IMR-90 (cell line): ENCODE measurements at regions not wholly inside any gene's neighbourhood (a gene's known extent, or its start where the extent isn't known, plus 50 kb on each side); places are given as distances from the start of the nearest gene placed in this dataset.

Experiments used
- ATAC-seq: fragments of 200-7000 bp; cut with Tn5 transposase; 2 replicates; pipeline ENCODE4 v1.9.1; 2020; ENCODE audit warnings: low read depth, mild to moderate bottlenecking, moderate library complexity
- BruUV-seq: library from RNA; stranded (reverse); fragments of 400-500 nt; replicated peaks from 2 replicates; lab custom pipeline; 2021; lab: Mats Ljungman, UMichigan
- CTCF ChIA-PET: fragments of 300-600 bp; formaldehyde crosslinking; extraction: SDS; loops from one replicate; lab custom pipeline; 2021; ENCODE audit warnings: antibody characterized with exemption; lab: Yijun Ruan, JAX
- POLR2A ChIA-PET: fragments of 300-600 bp; sonication (Branson Sonifier 250); formaldehyde crosslinking; loops from one replicate; lab custom pipeline; 2022; ENCODE audit warnings: antibody characterized with exemption; ENCODE audit not compliant: unreplicated experiment; lab: Charles Lee
- DNase-seq: peaks from one replicate; pipeline ENCODE4 v3.0.0; 2013
- H2AFZ ChIP-seq: replicated peaks from 2 replicates; pipeline ENCODE3; 2013; ENCODE audit warnings: low read length, mild to moderate bottlenecking; ENCODE audit not compliant: poor library complexity
- H2AK5ac ChIP-seq: 2 replicates; pipeline ENCODE4 v1.6.1; 2013; ENCODE audit warnings: low read depth, low read length, inconsistent platforms
- H2AK9ac ChIP-seq: replicated peaks from 2 replicates; pipeline ENCODE3; 2013; ENCODE audit warnings: mild to moderate bottlenecking, low read depth, low read length, moderate library complexity; ENCODE audit not compliant: poor library complexity
- H2BK120ac ChIP-seq: 2 replicates; pipeline ENCODE4 v1.6.1; 2013; ENCODE audit warnings: low read depth, low read length, inconsistent platforms
- H2BK15ac ChIP-seq: 3 replicates; pipeline ENCODE4 v1.6.1; 2013; ENCODE audit warnings: low read depth, low read length, inconsistent platforms
- H2BK20ac ChIP-seq: 2 replicates; pipeline ENCODE4 v1.6.1; 2013; ENCODE audit warnings: low read depth, mild to moderate bottlenecking, inconsistent platforms, low read length, moderate library complexity
- H2BK5ac ChIP-seq: 2 replicates; pipeline ENCODE4 v1.6.1; 2013; ENCODE audit warnings: mild to moderate bottlenecking, low read depth, low read length, inconsistent platforms; ENCODE audit not compliant: poor library complexity, severe bottlenecking
- H3K14ac ChIP-seq: replicated peaks from 2 replicates; pipeline ENCODE4 v1.6.1; 2013; ENCODE audit warnings: low read depth, low read length, inconsistent platforms
- H3K18ac ChIP-seq: 2 replicates; pipeline ENCODE4 v1.6.1; 2013; ENCODE audit warnings: low read depth, low read length, control low read depth
- H3K23ac ChIP-seq: 2 replicates; pipeline ENCODE4 v1.6.1; 2013; ENCODE audit warnings: low read depth, low read length, inconsistent platforms
- H3K27ac ChIP-seq: 2 replicates; pipeline ENCODE4 v1.5.1; 2013; ENCODE audit warnings: mild to moderate bottlenecking, control low read depth, low read length; ENCODE audit not compliant: insufficient read depth
- H3K27me3 ChIP-seq: 2 replicates; pipeline ENCODE4 v1.6.1; 2013; ENCODE audit warnings: low read length; ENCODE audit not compliant: control insufficient read depth, insufficient read depth
- H3K36me3 ChIP-seq: 2 replicates; pipeline ENCODE4 v1.6.1; 2013; ENCODE audit warnings: low read length, mixed read lengths; ENCODE audit not compliant: control insufficient read depth, insufficient read depth
- H3K4ac ChIP-seq: 2 replicates; pipeline ENCODE4 v1.6.1; 2013; ENCODE audit warnings: low read depth, low read length, inconsistent platforms
- H3K4me1 ChIP-seq: 2 replicates; pipeline ENCODE4 v1.6.1; 2013; ENCODE audit warnings: low read length, mixed read lengths; ENCODE audit not compliant: control insufficient read depth, insufficient read depth
- H3K4me2 ChIP-seq: 2 replicates; pipeline ENCODE4 v1.6.1; 2013; ENCODE audit warnings: low read depth, mild to moderate bottlenecking, control low read depth, low read length, moderate library complexity
- H3K4me3 ChIP-seq: 2 replicates; pipeline ENCODE4 v1.5.1; 2013; ENCODE audit warnings: low read depth, mild to moderate bottlenecking, control low read depth, low read length, moderate library complexity; ENCODE audit not compliant: insufficient read depth
- H3K56ac ChIP-seq: 2 replicates; pipeline ENCODE4 v1.6.1; 2013; ENCODE audit warnings: low read length, inconsistent platforms; ENCODE audit not compliant: insufficient read depth; ENCODE audit errors: extremely low read depth
- H3K79me1 ChIP-seq, 2 experiments: 2 replicates each; pipeline ENCODE4 v1.6.1; 2013; ENCODE audit warnings: low read length in 2 of 2, inconsistent platforms in 1 of 2, low read depth in 1 of 2
- H3K9ac ChIP-seq: 2 replicates; pipeline ENCODE4 v1.6.1; 2013; ENCODE audit warnings: low read depth, low read length, control low read depth
- H3K9me1 ChIP-seq: 2 replicates; pipeline ENCODE4 v1.6.1; 2013; ENCODE audit warnings: low read length, inconsistent platforms; ENCODE audit not compliant: insufficient read depth
- H3K9me3 ChIP-seq: 2 replicates; pipeline ENCODE4 v1.6.1; 2013; ENCODE audit warnings: low read length; ENCODE audit not compliant: control insufficient read depth, insufficient read depth
- H4K20me1 ChIP-seq: 2 replicates; pipeline ENCODE4 v1.6.1; 2013; ENCODE audit warnings: low read length, inconsistent platforms; ENCODE audit not compliant: insufficient read depth
- H4K5ac ChIP-seq: 2 replicates; pipeline ENCODE4 v1.6.1; 2013; ENCODE audit warnings: mild to moderate bottlenecking, low read depth, low read length, control low read depth
- H4K8ac ChIP-seq, 2 experiments: 2 replicates each; pipeline ENCODE4 v1.6.1; 2013; ENCODE audit warnings: low read depth in 2 of 2, low read length in 2 of 2, control low read depth in 1 of 2, inconsistent platforms in 1 of 2
- H4K91ac ChIP-seq: 2 replicates; pipeline ENCODE4 v1.6.1; 2013; ENCODE audit warnings: low read depth, low read length, inconsistent platforms; ENCODE audit not compliant: insufficient read depth
- BHLHE40 ChIP-seq: fragments of 150-350 bp; IDR thresholded peaks from 2 replicates; pipeline ENCODE4 v1.6.1; 2016; ENCODE audit warnings: mild to moderate bottlenecking, low read depth, low read length
- WGBS, 2 experiments: methylation state at CpG; one replicate each; pipeline versions ENCODE4 v1.1.5 to v1.1.7; 2013; ENCODE audit warnings: missing lambda C conversion rate in 2 of 2; ENCODE audit not compliant: insufficient read length in 1 of 2; ENCODE audit errors: extremely low coverage in 2 of 2; 5-methylcytosine and 5-hydroxymethylcytosine counted together
- dilution Hi-C: fragments of 300-500 bp; cut with HindIII; formaldehyde crosslinking; loops from one replicate; pipeline ENCODE4 v1.14.3; 2018; ENCODE audit warnings: low sequenced_read_pairs; ENCODE audit not compliant: unreplicated experiment
- in situ Hi-C: fragments of 300-500 bp; cut with MboI; formaldehyde crosslinking; loops from 3 replicates; pipeline ENCODE4 v1.14.3; 2019; ENCODE audit warnings: low sequenced_read_pairs, inconsistent platforms, mixed read lengths
- intact Hi-C: fragments of 100-400 bp; cut with micrococcal nuclease; formaldehyde crosslinking; loops from 2 replicates; pipeline ENCODE4 v1.10.0; 2022

DNA sequence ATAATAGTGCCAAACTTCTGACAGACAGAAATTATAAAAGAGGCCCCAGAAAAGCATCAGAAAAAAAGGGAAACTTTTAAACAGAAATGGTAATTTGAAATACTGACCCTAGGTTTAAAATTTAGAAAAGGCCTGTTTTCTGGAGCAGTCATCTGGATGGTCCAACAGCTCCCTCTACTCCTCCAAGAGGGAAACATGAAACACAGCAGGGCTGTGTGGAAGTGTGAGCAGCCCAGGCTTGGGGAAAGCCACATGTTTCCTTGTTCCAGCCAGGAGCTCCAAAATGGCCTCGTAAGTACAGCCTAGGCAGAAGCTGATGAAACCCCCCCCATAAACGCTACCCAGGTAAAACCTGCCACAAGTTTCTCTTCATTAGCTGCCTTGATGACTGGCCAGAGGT is 499.3 kb upstream of the ADAMTS16 start:
- Histone ChIP-seq H3K9me3 (peaks cover 11% of the 10 kb centered on the region; the same call in 1 of the 2 replicates), H2BK5ac (no peak overlapping the region), H4K91ac (no peak overlapping the region), H2BK120ac (no peak overlapping the region), H3K23ac (no peak overlapping the region), H3K9ac (no peak overlapping the region), H3K4me2 (no peak overlapping the region), H3K4me1 (no peaks in the 10 kb centered on the region), H3K14ac (no peak overlapping the region), H3K4me3 (no peak overlapping the region), H3K56ac (no peak overlapping the region), H2AK5ac (no peak overlapping the region), H2AK9ac (no peak overlapping the region), H3K36me3 (no peaks in the 10 kb centered on the region), H2BK20ac (no peak overlapping the region), H3K27me3 (no peaks in the 10 kb centered on the region), H4K8ac (no peak overlapping the region), H3K79me1 (no peaks in the 10 kb centered on the region), H4K20me1 (no peaks in the 10 kb centered on the region), H3K27ac (no peak overlapping the region), H3K9me1 (no peaks in the 10 kb centered on the region), H2AFZ (no peak overlapping the region), H2BK15ac (no peak overlapping the region), H3K18ac (no peak overlapping the region), H4K5ac (no peak overlapping the region), H3K4ac (no peak overlapping the region)
- ATAC-seq (no peak), DNase-seq (no peak)
- POLR2A ChIA-PET, result no interaction called here
- no TSS peak for BruUV-seq
- WGBS, 2 experiments, result no CpG with 5 or more reads among the region's 2 CpGs
- in situ Hi-C loops (no loop called here), dilution Hi-C loops (no loop called here), intact Hi-C loops (no loop called here)
- TF ChIP-seq BHLHE40, result no peak
- CTCF ChIA-PET, result no interaction called here
